SK-N-SH treated with all-trans-retinoic acid at 6 μM for 48 hours (cell line): ENCODE measurements at regions not wholly inside any gene's neighbourhood (a gene's known extent, or its start where the extent isn't known, plus 50 kb on each side); places are given as distances from the start of the nearest gene placed in this dataset.

Experiments used
- ARNTL ChIP-seq: fragments of 450-650 bp; formaldehyde crosslinking; IDR thresholded peaks from 2 replicates; pipeline ENCODE4 v1.5.0; 2020; ENCODE audit warnings: low read depth, mild to moderate bottlenecking, moderate library complexity, borderline replicate concordance
- CSDC2 ChIP-seq: fragments of 250-450 bp; sonication (Bioruptor Pico); IDR thresholded peaks from 2 replicates; pipeline ENCODE4 v1.5.0; 2020; ENCODE audit warnings: mild to moderate bottlenecking, moderate library complexity
- ESRRG ChIP-seq: fragments of 250-450 bp; sonication (Bioruptor Pico); IDR thresholded peaks from 2 replicates; pipeline ENCODE4 v1.6.1; 2021; ENCODE audit warnings: mild to moderate bottlenecking
- GLIS3 ChIP-seq: fragments of 250-450 bp; sonication (Bioruptor Pico); IDR thresholded peaks from 2 replicates; pipeline ENCODE4 v1.5.0; 2020; ENCODE audit warnings: mild to moderate bottlenecking, moderate library complexity
- PATZ1 ChIP-seq: fragments of 250-450 bp; sonication (Bioruptor Pico); IDR thresholded peaks from 2 replicates; pipeline ENCODE4 v1.8.0; 2020; ENCODE audit warnings: mild to moderate bottlenecking, moderate library complexity, borderline replicate concordance
- POU6F1 ChIP-seq: fragments of 250-450 bp; sonication (Bioruptor Pico); IDR thresholded peaks from 2 replicates; pipeline ENCODE4 v1.8.0; 2021; ENCODE audit warnings: low read depth, mild to moderate bottlenecking, moderate library complexity, borderline replicate concordance
- PPARA ChIP-seq: fragments of 250-450 bp; sonication (Bioruptor Pico); IDR thresholded peaks from 2 replicates; pipeline ENCODE4 v1.5.0; 2020; ENCODE audit warnings: mild to moderate bottlenecking, borderline replicate concordance
- TOX ChIP-seq: fragments of 250-450 bp; sonication (Bioruptor Pico); IDR thresholded peaks from 2 replicates; pipeline ENCODE4 v1.8.0; 2021; ENCODE audit warnings: mild to moderate bottlenecking, moderate library complexity, borderline replicate concordance
- TSHZ2 ChIP-seq: fragments of 250-450 bp; sonication (Bioruptor Pico); IDR thresholded peaks from 2 replicates; pipeline ENCODE4 v1.5.0; 2020; ENCODE audit warnings: mild to moderate bottlenecking, moderate library complexity
- ZFP30 ChIP-seq: fragments of 450-650 bp; formaldehyde crosslinking; IDR thresholded peaks from 2 replicates; pipeline ENCODE4 v1.5.0; 2022; ENCODE audit warnings: mild to moderate bottlenecking, moderate library complexity

GRCh38 chr1:118504221-118504644, 319.2 kb upstream of the SPAG17 start:
- TF ChIP-seq TOX (CRISPR knock-in tag) (no peak), PATZ1 (no peak), ZFP30 (CRISPR knock-in tag) (no peak), TSHZ2 (CRISPR knock-in tag) (no peak), ARNTL (CRISPR knock-in tag) (no peak), ESRRG (no peak), POU6F1 (CRISPR knock-in tag) (no peak), GLIS3 (no peak), CSDC2 (CRISPR knock-in tag) (no peak), PPARA (no peak)
